GM10248 (cell line): ENCODE measurements at regions not wholly inside any gene's neighbourhood (a gene's known extent, or its start where the extent isn't known, plus 50 kb on each side); places are given as distances from the start of the nearest gene placed in this dataset.
"Not testable (repeated sequence)": the region's sequence is repeated elsewhere in the genome, so short reads cannot be mapped to it uniquely, and the experiment has no call there.

Source experiments
- CTCF ChIA-PET: fragments of 300-600 bp; sonication (Branson Sonifier 250); formaldehyde crosslinking; extraction: SDS; loops from one replicate; lab custom pipeline; 2021; ENCODE audit warnings: antibody characterized with exemption; lab: Yijun Ruan, JAX
- POLR2A ChIA-PET: fragments of 350-650 bp; sonication (Branson Sonifier 250); formaldehyde crosslinking; extraction: SDS; loops from one replicate; lab custom pipeline; 2020; ENCODE audit warnings: antibody characterized with exemption; lab: Yijun Ruan, JAX
- DNase-seq: peaks from one replicate; pipeline ENCODE4 v3.0.0; 2012; ENCODE audit errors: extremely low spot score
- TF ChIP-seq, protein P1 (sequence below): IDR thresholded peaks from 2 replicates; pipeline ENCODE4 v1.5.1; 2012; ENCODE audit warnings: mild to moderate bottlenecking, low read depth; ENCODE audit errors: extremely low read depth, missing control alignments, control extremely low read depth

DNA sequence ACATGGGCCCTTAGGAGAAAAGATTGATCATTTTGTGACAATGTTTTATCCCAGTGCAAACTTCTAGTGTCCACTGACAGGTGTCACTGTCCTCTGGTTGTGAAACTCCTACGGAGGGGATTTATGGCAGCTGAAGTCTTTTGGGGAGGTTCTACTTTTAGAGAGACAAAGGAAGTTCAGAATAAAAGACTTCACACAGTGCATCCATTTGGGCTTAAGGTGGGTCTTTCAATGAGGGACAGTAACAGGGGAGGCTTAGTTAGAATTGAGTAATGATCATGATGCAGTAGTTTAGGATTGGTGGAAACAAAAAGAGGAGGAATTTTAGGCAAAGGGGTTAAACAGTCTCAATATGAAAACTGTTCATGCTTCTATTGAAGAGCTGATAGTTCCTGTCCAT, 501.1 kb upstream of the NRP1 start:
- TF ChIP-seq, protein P1, sequence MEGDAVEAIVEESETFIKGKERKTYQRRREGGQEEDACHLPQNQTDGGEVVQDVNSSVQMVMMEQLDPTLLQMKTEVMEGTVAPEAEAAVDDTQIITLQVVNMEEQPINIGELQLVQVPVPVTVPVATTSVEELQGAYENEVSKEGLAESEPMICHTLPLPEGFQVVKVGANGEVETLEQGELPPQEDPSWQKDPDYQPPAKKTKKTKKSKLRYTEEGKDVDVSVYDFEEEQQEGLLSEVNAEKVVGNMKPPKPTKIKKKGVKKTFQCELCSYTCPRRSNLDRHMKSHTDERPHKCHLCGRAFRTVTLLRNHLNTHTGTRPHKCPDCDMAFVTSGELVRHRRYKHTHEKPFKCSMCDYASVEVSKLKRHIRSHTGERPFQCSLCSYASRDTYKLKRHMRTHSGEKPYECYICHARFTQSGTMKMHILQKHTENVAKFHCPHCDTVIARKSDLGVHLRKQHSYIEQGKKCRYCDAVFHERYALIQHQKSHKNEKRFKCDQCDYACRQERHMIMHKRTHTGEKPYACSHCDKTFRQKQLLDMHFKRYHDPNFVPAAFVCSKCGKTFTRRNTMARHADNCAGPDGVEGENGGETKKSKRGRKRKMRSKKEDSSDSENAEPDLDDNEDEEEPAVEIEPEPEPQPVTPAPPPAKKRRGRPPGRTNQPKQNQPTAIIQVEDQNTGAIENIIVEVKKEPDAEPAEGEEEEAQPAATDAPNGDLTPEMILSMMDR: no peak
- ChIA-PET POLR2A (no interaction called here), CTCF (no interaction called here)
- DNase-seq: no peak

GRCh38 chr10:33833566-33833965, 499.1 kb upstream of the NRP1 start:
- DNase-seq: no peak
- TF ChIP-seq, protein P1: no peak
- ChIA-PET POLR2A (no interaction called here), CTCF (no interaction called here)

GRCh38 chr10:33832124-33832787, 497.8 kb upstream of the NRP1 start:
- POLR2A ChIA-PET: no interaction called here
- TF ChIP-seq, protein P1: no peak
- DNase-seq: no peak
- CTCF ChIA-PET: no interaction called here

GRCh38 chr10:33831591-33831990, 497.1 kb upstream of the NRP1 start:
- DNase-seq: no peak
- ChIA-PET POLR2A (no interaction called here), CTCF (no interaction called here)
- TF ChIP-seq, protein P1: no peak

- CTCF ChIA-PET, POLR2A ChIA-PET, DNase-seq: not testable (repeated sequence)
Observed at GRCh38 chr10:33829899-33830298, 495.4 kb upstream of the NRP1 start.

GRCh38 chr10:33828592-33828991, 494.1 kb upstream of the NRP1 start:
- DNase-seq: no peak
- ChIA-PET CTCF (no interaction called here), POLR2A (no interaction called here)
- TF ChIP-seq, protein P1: no peak

GRCh38 chr10:33826186-33826585, 491.7 kb upstream of the NRP1 start:
- no peak for DNase-seq
- TF ChIP-seq, protein P1: no peak
- ChIA-PET CTCF (no interaction called here), POLR2A (no interaction called here)
